ENCODE measurements at regions not wholly inside any gene's neighbourhood (a gene's known extent, or its start where the extent isn't known, plus 50 kb on each side); places are given as distances from the start of the nearest gene placed in this dataset.

DNA sequence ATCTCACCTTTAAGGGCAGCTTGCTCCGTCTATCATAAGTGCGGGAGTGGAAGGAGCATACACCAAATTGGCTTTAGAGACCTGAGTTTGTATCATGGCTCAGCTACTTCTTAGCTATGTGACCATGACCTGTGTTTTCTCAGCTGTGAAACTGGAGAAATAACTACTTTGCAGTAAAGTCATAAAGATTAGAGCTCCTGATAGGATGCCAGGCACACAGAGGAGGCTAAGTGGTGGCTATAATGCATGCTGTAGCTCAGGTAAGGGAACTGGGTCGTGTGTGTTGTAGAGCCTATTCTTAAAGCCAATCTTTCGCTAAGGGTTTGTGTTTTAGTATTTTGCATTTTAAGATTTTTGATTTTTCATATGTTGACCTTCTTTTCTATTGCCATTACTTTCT, 451.5 kb upstream of the MAN1A1 start:
- in situ Hi-C loops (cut with MboI; ENCODE audit: low pct_unique_long_range_greater_than_20kb, low sequenced_read_pairs, unreplicated experiment): no loop called here
- no peak for DNase-seq (ENCODE audit: low spot score)
- TF ChIP-seq CTCF (IDR thresholded peaks at IDR 0.05; ENCODE audit: extremely low read depth, insufficient read depth, missing control alignments): no peak

DNA sequence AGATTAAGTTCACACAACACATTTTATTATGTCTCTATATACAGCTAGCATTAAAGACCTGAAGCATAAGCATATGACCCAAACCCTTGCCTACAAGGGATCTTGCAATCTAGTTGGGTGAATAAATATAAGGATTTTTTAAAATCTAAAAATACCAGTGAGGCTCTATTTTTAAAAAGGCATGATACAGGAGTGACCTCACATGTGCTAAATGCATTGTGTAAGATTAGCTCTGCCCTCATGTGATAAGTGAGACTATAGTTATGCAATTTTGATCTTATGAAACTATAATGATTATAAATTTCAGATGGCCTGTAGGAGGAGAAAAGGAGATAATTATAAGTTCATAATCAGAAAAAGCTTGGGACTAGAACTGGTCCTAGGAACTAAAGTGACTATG, 451.0 kb upstream of the MAN1A1 start:
- TF ChIP-seq CTCF (IDR thresholded peaks at IDR 0.05; ENCODE audit: extremely low read depth, insufficient read depth, missing control alignments): no peak
- no peak for DNase-seq (ENCODE audit: low spot score)
- in situ Hi-C loops (cut with MboI; ENCODE audit: low pct_unique_long_range_greater_than_20kb, low sequenced_read_pairs, unreplicated experiment): no loop called here

DNA sequence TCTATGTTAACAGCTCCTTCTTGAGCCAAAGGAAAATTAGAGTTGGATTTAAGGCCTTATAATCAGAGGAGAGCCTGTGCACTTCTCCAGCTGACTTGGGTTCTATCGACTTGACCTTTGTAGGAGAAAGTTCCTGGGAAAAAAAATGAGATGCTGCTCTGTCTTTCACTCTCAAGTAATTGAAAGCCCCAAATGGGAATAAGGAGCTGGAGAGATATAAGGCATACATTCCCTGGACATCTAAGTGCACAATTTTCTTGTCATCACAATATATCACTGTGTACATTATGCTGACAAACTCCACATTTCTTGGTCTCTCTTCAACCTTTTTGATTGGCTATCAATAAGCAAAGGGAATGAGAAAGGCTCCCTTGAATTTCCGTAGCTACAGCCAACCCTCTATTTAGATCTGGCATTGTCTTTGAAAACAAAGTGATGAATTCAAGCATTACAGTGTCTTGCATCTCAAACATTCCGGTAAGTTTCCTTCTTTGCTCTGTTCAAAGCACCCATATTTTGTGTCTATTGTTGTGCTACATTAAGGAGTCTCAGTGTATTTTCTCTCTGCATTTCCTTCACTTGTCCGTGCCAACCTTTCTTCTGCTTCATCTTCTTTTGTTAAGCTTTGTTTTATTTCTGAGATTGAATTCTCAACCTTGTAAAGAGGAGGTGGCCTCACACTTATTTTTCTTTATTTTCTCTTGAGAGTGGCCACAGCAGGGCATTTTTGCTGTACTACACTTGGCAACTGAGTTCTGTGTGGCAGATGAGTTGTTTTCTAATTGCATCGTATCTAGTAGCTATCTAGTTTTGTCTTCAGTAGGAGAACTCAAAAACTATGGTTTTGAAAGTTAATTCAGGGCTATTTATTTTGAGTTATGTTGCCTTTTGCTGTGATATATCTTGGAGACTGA, 450.3 kb upstream of the MAN1A1 start:
- in situ Hi-C loops (cut with MboI; ENCODE audit: low pct_unique_long_range_greater_than_20kb, low sequenced_read_pairs, unreplicated experiment): no loop called here
- no peak for TF ChIP-seq CTCF (IDR thresholded peaks at IDR 0.05; ENCODE audit: extremely low read depth, insufficient read depth, missing control alignments)
- no peak for DNase-seq (ENCODE audit: low spot score)

DNA sequence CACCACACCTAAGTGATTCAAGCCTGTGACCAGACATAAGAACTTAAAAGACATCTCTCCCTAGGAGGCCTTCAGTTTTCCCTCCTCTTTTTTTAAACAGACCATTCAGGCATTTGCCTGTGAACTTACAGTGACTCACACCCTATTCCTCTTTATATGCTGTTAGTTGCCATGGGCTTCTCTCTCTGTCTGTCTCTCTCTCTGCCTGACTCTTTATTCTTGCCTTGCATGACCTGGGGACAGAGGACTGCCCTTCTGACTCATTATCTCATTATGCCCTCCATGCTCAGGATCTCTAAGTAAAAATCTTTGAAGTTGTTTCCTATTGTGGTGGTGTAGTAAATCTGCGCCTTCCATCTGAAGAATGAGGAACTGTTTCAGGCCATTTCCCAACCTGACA, 442.2 kb upstream of the MAN1A1 start:
- in situ Hi-C loops (cut with MboI; ENCODE audit: low pct_unique_long_range_greater_than_20kb, low sequenced_read_pairs, unreplicated experiment): no loop called here
- DNase-seq (ENCODE audit: low spot score): no peak
- TF ChIP-seq CTCF (IDR thresholded peaks at IDR 0.05; ENCODE audit: extremely low read depth, insufficient read depth, missing control alignments): no peak

DNA sequence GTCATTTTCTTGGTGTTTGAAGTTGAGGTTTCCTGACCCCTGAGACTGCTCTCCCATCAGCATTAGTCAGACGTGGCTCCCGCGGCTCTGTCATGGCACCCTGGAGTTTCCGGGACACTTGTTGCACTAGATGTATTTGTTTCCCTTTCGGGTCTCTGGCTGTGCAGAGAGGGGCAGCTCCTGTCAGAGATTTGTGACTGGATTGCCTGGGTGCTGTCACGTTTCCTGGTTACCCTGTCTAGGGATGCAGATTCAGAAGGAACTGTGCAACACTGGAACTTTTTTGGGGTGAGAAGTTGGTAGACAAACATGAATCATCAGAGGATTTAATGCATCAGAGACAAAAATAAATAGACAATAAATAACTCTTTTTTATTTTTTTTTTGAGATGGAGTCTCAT, 431.8 kb upstream of the MAN1A1 start:
- TF ChIP-seq CTCF (IDR thresholded peaks at IDR 0.05; ENCODE audit: extremely low read depth, insufficient read depth, missing control alignments): no peak
- no peak for DNase-seq (ENCODE audit: low spot score)
- in situ Hi-C loops (cut with MboI; ENCODE audit: low pct_unique_long_range_greater_than_20kb, low sequenced_read_pairs, unreplicated experiment): no loop called here

- no peak for TF ChIP-seq CTCF (IDR thresholded peaks at IDR 0.05; ENCODE audit: extremely low read depth, insufficient read depth, missing control alignments)
- no peak for DNase-seq (ENCODE audit: low spot score)
- in situ Hi-C loops (cut with MboI; ENCODE audit: low pct_unique_long_range_greater_than_20kb, low sequenced_read_pairs, unreplicated experiment): no loop called here
These were observed 418.6 kb upstream of the MAN1A1 start for GRCh38 chr6:119768201-119768600.

Data from GM13977 (cell line).